ENCODE measurements at regions not wholly inside any gene's neighbourhood (a gene's known extent, or its start where the extent isn't known, plus 50 kb on each side); places are given as distances from the start of the nearest gene placed in this dataset.

- no peaks in the 10 kb centered on the region for H3K23me2 ChIP-seq (ENCODE audit: low read depth, low read length)
- H3K36me3 ChIP-seq (ENCODE audit: control insufficient read depth in 2 of 4, insufficient read depth in 4 of 4, low read length in 3 of 4) = no peaks in the 10 kb centered on the region
- H2BK120ac ChIP-seq (replicated peaks; ENCODE audit: low read depth, low read length) = no peak overlapping the region
- H3K9me3 ChIP-seq (ENCODE audit: insufficient read depth in 2 of 2, low read depth in 1 of 2, low read length in 1 of 2) = 0 out of 4 replicates have a peak, but pooled peaks cover 0 to 5% of the 10 kb centered on the region in 2 experiments
- H3K23ac ChIP-seq (ENCODE audit: insufficient read length) = no peak overlapping the region
- H3K4ac ChIP-seq (replicated peaks; ENCODE audit: insufficient read length, low read depth, low read length) = no peak overlapping the region
- DNase-seq (ENCODE audit: low read depth in 1 of 2, low spot score in 2 of 2) (no peak), FAIRE-seq (no peak)
- no peak overlapping the region for H3K14ac ChIP-seq (ENCODE audit: insufficient read length)
- H4K91ac ChIP-seq (replicated peaks; ENCODE audit: insufficient read length, low read length) = no peak overlapping the region
- no peak overlapping the region for H3K27ac ChIP-seq (ENCODE audit: low read depth, low read length)
- H2BK12ac ChIP-seq (ENCODE audit: low read depth, low read length) = no peak overlapping the region
- H3K79me1 ChIP-seq (ENCODE audit: low read depth, low read length) = no peaks in the 10 kb centered on the region
- no peak overlapping the region for H2BK15ac ChIP-seq (ENCODE audit: low read length)
- H3K56ac ChIP-seq (replicated peaks; ENCODE audit: insufficient read length, low read depth, low read length) = no peak overlapping the region
- no peak overlapping the region for H2BK5ac ChIP-seq (ENCODE audit: low read depth, low read length)
- no peak overlapping the region for H2AK5ac ChIP-seq (ENCODE audit: low read depth, low read length)
- H3K4me1 ChIP-seq (replicated peaks in 1 of 4; ENCODE audit: control insufficient read depth in 3 of 4, insufficient read depth in 4 of 4, low read length in 3 of 4) = peaks cover 0 to 3% (median 0%) of the 10 kb centered on the region in 4 experiments; a peak in 1 of 7 replicates
- H3K9ac ChIP-seq (replicated peaks in 1 of 4; ENCODE audit: extremely low read depth in 1 of 4, low read depth in 3 of 4, low read length in 3 of 4) = no peak overlapping the region
- no peak overlapping the region for H2BK20ac ChIP-seq (ENCODE audit: low read length)
- no peaks in the 10 kb centered on the region for H3K79me2 ChIP-seq (ENCODE audit: control insufficient read depth in 1 of 2, insufficient read depth in 2 of 2, low read length in 2 of 2)
- no peak overlapping the region for H4K8ac ChIP-seq (ENCODE audit: extremely low read depth, insufficient read depth, low read length)
- H3K4me2 ChIP-seq (ENCODE audit: insufficient read depth in 1 of 2, low read depth in 2 of 2, low read length in 2 of 2) = no peak overlapping the region
- H3K18ac ChIP-seq (ENCODE audit: extremely low read depth, low read length) = no peak overlapping the region
- TF ChIP-seq CREB1 (IDR thresholded peaks at IDR 0.05) (no peak), KDM1A (IDR thresholded peaks at IDR 0.05; ENCODE audit: borderline replicate concordance, low read length) (no peak)
- POLR2A ChIA-PET (ENCODE audit: partially characterized antibody) = no interaction called here
- H3K4me3 ChIP-seq (ENCODE audit: extremely low read depth in 1 of 4, insufficient read depth in 2 of 4, low read depth in 3 of 4, low read length in 4 of 4) = no peak overlapping the region
- H4K5ac ChIP-seq (ENCODE audit: insufficient read length, low read depth, low read length) = no peak overlapping the region
- CTCF ChIA-PET (ENCODE audit: partially characterized antibody) = no interaction called here
- H4K20me1 ChIP-seq (replicated peaks in 1 of 2; ENCODE audit: control insufficient read depth in 1 of 2, insufficient read depth in 2 of 2, low read length in 2 of 2) = no peaks in the 10 kb centered on the region
- H2AFZ ChIP-seq (ENCODE audit: low read length) = no peak overlapping the region
- no peaks in the 10 kb centered on the region for H3K27me3 ChIP-seq (replicated peaks in 1 of 4; ENCODE audit: control insufficient read depth in 3 of 4, extremely low read depth in 1 of 4, insufficient read depth in 3 of 4, low read length in 3 of 4)
- 96% methylated on average over 5 of the region's 5 CpGs; no CpG with 5 or more reads in 1 of the 2 experiments for WGBS, 2 experiments (ENCODE audit: extremely low coverage in 1 of 2, insufficient coverage in 1 of 2, insufficient read length in 1 of 2, insufficient replicate concordance in 2 of 2, low coverage in 1 of 2, low lambda C conversion rate in 2 of 2, missing lambda C conversion rate in 1 of 2)
Measured at GRCh38 chr3:178288074-178288473, 248.2 kb upstream of the KCNMB2 start.
